Neural cell (in vitro differentiated cells): ENCODE measurements at regions not wholly inside any gene's neighbourhood (a gene's known extent, or its start where the extent isn't known, plus 50 kb on each side); places are given as distances from the start of the nearest gene placed in this dataset.

Experiments used
- EP300 ChIP-seq: fragments of 450-650 bp; conservative IDR thresholded peaks from 2 replicates; pipeline ENCODE4 v1.6.1; 2014; ENCODE audit warnings: antibody characterized with exemption, mild to moderate bottlenecking, moderate library complexity; ENCODE audit not compliant: poor library complexity, severe bottlenecking
- EZH2 ChIP-seq: fragments of 200-600, 300-800 bp; shearing (Covaris generic), sonication (generic); IDR thresholded peaks from 2 replicates; pipeline ENCODE4 v1.6.1; 2014; ENCODE audit warnings: antibody characterized with exemption, low read length, borderline replicate concordance, mild to moderate bottlenecking; ENCODE audit not compliant: insufficient read depth, poor library complexity, severe bottlenecking
- MXI1 ChIP-seq: fragments of 450-650 bp; conservative IDR thresholded peaks from 2 replicates; pipeline ENCODE4 v1.6.1; 2014; ENCODE audit warnings: antibody characterized with exemption, mild to moderate bottlenecking; ENCODE audit not compliant: poor library complexity, severe bottlenecking
- POLR2AphosphoS5 ChIP-seq: IDR thresholded peaks from 2 replicates; pipeline ENCODE4 v1.6.1; 2012
- RAD21 ChIP-seq: fragments of 450-650 bp; conservative IDR thresholded peaks from 2 replicates; pipeline ENCODE4 v1.6.1; 2014; ENCODE audit warnings: antibody characterized with exemption, mild to moderate bottlenecking, moderate library complexity
- TF ChIP-seq, protein P1 (sequence below): fragments of 450-650 bp; IDR thresholded peaks from 2 replicates; pipeline ENCODE4 v1.5.1; 2014; ENCODE audit warnings: antibody characterized with exemption, mild to moderate bottlenecking, moderate library complexity; ENCODE audit not compliant: poor library complexity, severe bottlenecking
- TF ChIP-seq, protein P2 (sequence below): IDR thresholded peaks from 2 replicates; pipeline ENCODE4 v1.6.1; 2012; ENCODE audit warnings: borderline replicate concordance

DNA sequence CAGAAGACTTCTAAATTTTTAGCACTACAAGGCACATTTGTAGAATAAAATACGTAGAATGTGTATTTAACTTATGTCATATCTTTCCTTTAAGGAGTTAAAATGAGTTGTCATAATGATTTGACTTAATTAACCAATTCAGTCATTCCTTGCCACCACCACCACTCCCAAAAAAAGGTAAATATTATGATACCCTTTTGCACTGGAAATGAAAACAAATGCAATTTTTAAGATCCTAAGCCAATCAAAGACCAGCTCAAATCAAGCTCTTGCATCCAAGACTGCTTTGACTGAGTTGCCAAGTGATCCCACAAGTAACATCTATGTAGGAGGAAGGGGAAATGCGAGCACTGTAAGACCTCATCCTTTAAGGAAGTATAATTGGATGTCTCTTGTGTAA lies 426.6 kb upstream of the ATP11B start:
- TF ChIP-seq MXI1 = no peak
- TF ChIP-seq, protein P1, sequence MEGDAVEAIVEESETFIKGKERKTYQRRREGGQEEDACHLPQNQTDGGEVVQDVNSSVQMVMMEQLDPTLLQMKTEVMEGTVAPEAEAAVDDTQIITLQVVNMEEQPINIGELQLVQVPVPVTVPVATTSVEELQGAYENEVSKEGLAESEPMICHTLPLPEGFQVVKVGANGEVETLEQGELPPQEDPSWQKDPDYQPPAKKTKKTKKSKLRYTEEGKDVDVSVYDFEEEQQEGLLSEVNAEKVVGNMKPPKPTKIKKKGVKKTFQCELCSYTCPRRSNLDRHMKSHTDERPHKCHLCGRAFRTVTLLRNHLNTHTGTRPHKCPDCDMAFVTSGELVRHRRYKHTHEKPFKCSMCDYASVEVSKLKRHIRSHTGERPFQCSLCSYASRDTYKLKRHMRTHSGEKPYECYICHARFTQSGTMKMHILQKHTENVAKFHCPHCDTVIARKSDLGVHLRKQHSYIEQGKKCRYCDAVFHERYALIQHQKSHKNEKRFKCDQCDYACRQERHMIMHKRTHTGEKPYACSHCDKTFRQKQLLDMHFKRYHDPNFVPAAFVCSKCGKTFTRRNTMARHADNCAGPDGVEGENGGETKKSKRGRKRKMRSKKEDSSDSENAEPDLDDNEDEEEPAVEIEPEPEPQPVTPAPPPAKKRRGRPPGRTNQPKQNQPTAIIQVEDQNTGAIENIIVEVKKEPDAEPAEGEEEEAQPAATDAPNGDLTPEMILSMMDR = no peak
- TF ChIP-seq, protein P2, sequence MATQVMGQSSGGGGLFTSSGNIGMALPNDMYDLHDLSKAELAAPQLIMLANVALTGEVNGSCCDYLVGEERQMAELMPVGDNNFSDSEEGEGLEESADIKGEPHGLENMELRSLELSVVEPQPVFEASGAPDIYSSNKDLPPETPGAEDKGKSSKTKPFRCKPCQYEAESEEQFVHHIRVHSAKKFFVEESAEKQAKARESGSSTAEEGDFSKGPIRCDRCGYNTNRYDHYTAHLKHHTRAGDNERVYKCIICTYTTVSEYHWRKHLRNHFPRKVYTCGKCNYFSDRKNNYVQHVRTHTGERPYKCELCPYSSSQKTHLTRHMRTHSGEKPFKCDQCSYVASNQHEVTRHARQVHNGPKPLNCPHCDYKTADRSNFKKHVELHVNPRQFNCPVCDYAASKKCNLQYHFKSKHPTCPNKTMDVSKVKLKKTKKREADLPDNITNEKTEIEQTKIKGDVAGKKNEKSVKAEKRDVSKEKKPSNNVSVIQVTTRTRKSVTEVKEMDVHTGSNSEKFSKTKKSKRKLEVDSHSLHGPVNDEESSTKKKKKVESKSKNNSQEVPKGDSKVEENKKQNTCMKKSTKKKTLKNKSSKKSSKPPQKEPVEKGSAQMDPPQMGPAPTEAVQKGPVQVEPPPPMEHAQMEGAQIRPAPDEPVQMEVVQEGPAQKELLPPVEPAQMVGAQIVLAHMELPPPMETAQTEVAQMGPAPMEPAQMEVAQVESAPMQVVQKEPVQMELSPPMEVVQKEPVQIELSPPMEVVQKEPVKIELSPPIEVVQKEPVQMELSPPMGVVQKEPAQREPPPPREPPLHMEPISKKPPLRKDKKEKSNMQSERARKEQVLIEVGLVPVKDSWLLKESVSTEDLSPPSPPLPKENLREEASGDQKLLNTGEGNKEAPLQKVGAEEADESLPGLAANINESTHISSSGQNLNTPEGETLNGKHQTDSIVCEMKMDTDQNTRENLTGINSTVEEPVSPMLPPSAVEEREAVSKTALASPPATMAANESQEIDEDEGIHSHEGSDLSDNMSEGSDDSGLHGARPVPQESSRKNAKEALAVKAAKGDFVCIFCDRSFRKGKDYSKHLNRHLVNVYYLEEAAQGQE = no peak
- no peak for TF ChIP-seq RAD21
- TF ChIP-seq EZH2 = no peak
- TF ChIP-seq EP300 = no peak
- TF ChIP-seq POLR2AphosphoS5 = no peak
